ENCODE measurements at regions not wholly inside any gene's neighbourhood (a gene's known extent, or its start where the extent isn't known, plus 50 kb on each side); places are given as distances from the start of the nearest gene placed in this dataset.

- H3K9me2 ChIP-seq (replicated peaks; ENCODE audit: control insufficient read depth, low read length) = no peaks in the 10 kb centered on the region
- H3K4me2 ChIP-seq (ENCODE audit: low read length) = no peak overlapping the region
These were observed 1067.7 kb upstream of the FAM98A start for GRCh38 chr2:34666821-34667220.

GRCh38 chr2:34664266-34664665 is 1065.2 kb upstream of the FAM98A start:
- H3K4me2 ChIP-seq (ENCODE audit: low read length) = no peak overlapping the region
- no peak overlapping the region for H3K27ac ChIP-seq (ENCODE audit: low read depth, low read length)
- H3K4me3 ChIP-seq (ENCODE audit: low read length) = no peak overlapping the region
- H3F3A ChIP-seq (ENCODE audit: control insufficient read depth, insufficient read depth) = no peaks in the 10 kb centered on the region
- TF ChIP-seq EZH2phosphoT487 (IDR thresholded peaks at IDR 0.05; ENCODE audit: borderline replicate concordance, low read length) (no peak), CTCF (IDR thresholded peaks at IDR 0.05; ENCODE audit: low read depth, low read length, poor library complexity, severe bottlenecking) (no peak)
- no peaks in the 10 kb centered on the region for H4K20me1 ChIP-seq (ENCODE audit: control insufficient read depth, insufficient read depth, low read depth, low read length)
- H3K36me3 ChIP-seq (ENCODE audit: control insufficient read depth, low read length) = no peaks in the 10 kb centered on the region
- no peaks in the 10 kb centered on the region for H3K79me2 ChIP-seq (ENCODE audit: control insufficient read depth, low read length)
- no peaks in the 10 kb centered on the region for H3K9me2 ChIP-seq (replicated peaks; ENCODE audit: control insufficient read depth, low read length)
- no peaks in the 10 kb centered on the region for H3K27me3 ChIP-seq (ENCODE audit: control insufficient read depth, low read length)
- H3K4me1 ChIP-seq (ENCODE audit: control insufficient read depth, low read length) = no peaks in the 10 kb centered on the region
- no peaks in the 10 kb centered on the region for H3K9me3 ChIP-seq (ENCODE audit: control insufficient read depth, insufficient read depth, low read length)

More at GRCh38 chr2:34666821-34667220, 1067.7 kb upstream of the FAM98A start:
- H3K79me2 ChIP-seq (ENCODE audit: control insufficient read depth, low read length) = no peaks in the 10 kb centered on the region
- H3K4me1 ChIP-seq (ENCODE audit: control insufficient read depth, low read length) = no peaks in the 10 kb centered on the region
- H3K4me3 ChIP-seq (ENCODE audit: low read length) = no peak overlapping the region
- no peaks in the 10 kb centered on the region for H3F3A ChIP-seq (ENCODE audit: control insufficient read depth, insufficient read depth)
- H3K27me3 ChIP-seq (ENCODE audit: control insufficient read depth, low read length) = no peaks in the 10 kb centered on the region
- no peak overlapping the region for H3K27ac ChIP-seq (ENCODE audit: low read depth, low read length)
- no peaks in the 10 kb centered on the region for H3K36me3 ChIP-seq (ENCODE audit: control insufficient read depth, low read length)
- H3K9me3 ChIP-seq (ENCODE audit: control insufficient read depth, insufficient read depth, low read length) = no peaks in the 10 kb centered on the region
- TF ChIP-seq CTCF (IDR thresholded peaks at IDR 0.05; ENCODE audit: low read depth, low read length, poor library complexity, severe bottlenecking) (no peak), EZH2phosphoT487 (IDR thresholded peaks at IDR 0.05; ENCODE audit: borderline replicate concordance, low read length) (no peak)
- no peaks in the 10 kb centered on the region for H4K20me1 ChIP-seq (ENCODE audit: control insufficient read depth, insufficient read depth, low read depth, low read length)

- H3K4me3 ChIP-seq (ENCODE audit: low read length) = no peak overlapping the region
These were observed 1064.2 kb upstream of the FAM98A start for GRCh38 chr2:34663314-34663713.

More at GRCh38 chr2:34663314-34663713, 1064.2 kb upstream of the FAM98A start:
- H3K27ac ChIP-seq (ENCODE audit: low read depth, low read length) = no peak overlapping the region
- H3K27me3 ChIP-seq (ENCODE audit: control insufficient read depth, low read length) = no peaks in the 10 kb centered on the region
- H3K9me3 ChIP-seq (ENCODE audit: control insufficient read depth, insufficient read depth, low read length) = no peaks in the 10 kb centered on the region
- H3K79me2 ChIP-seq (ENCODE audit: control insufficient read depth, low read length) = no peaks in the 10 kb centered on the region
- no peaks in the 10 kb centered on the region for H4K20me1 ChIP-seq (ENCODE audit: control insufficient read depth, insufficient read depth, low read depth, low read length)
- H3F3A ChIP-seq (ENCODE audit: control insufficient read depth, insufficient read depth) = no peaks in the 10 kb centered on the region
- no peaks in the 10 kb centered on the region for H3K4me1 ChIP-seq (ENCODE audit: control insufficient read depth, low read length)
- TF ChIP-seq EZH2phosphoT487 (IDR thresholded peaks at IDR 0.05; ENCODE audit: borderline replicate concordance, low read length) = no peak
- TF ChIP-seq CTCF (IDR thresholded peaks at IDR 0.05; ENCODE audit: low read depth, low read length, poor library complexity, severe bottlenecking) = no peak
- H3K9me2 ChIP-seq (replicated peaks; ENCODE audit: control insufficient read depth, low read length) = no peaks in the 10 kb centered on the region
- no peak overlapping the region for H3K4me2 ChIP-seq (ENCODE audit: low read length)
- H3K36me3 ChIP-seq (ENCODE audit: control insufficient read depth, low read length) = no peaks in the 10 kb centered on the region
